Thoracic aorta (tissue), 2 donors: ENCODE measurements at regions not wholly inside any gene's neighbourhood (a gene's known extent, or its start where the extent isn't known, plus 50 kb on each side); places are given as distances from the start of the nearest gene placed in this dataset.

ENCODE experiments used
- ATAC-seq: fragments of 150-250 bp; one replicate; pipeline ENCODE4 v1.8.0; 2017; ENCODE audit warnings: low read depth; ENCODE audit not compliant: insufficient number of reproducible peaks, low FRiP score
- DNase-seq: peaks from one replicate; pipeline ENCODE4 v3.0.0-alpha.2; 2020; ENCODE audit warnings: low spot score
- H3K27ac ChIP-seq, 2 donors: fragments of 200-600 bp; sonication (generic); 1 replicate in 1 of 2; 2 replicates in 1 of 2; pipeline ENCODE4 v1.5.1; 2016; ENCODE audit warnings: mild to moderate bottlenecking in 2 of 2, moderate library complexity in 2 of 2
- H3K27me3 ChIP-seq: fragments of 200-600 bp; sonication (generic); replicated peaks from 2 replicates; pipeline ENCODE4 v1.6.0; 2016; ENCODE audit warnings: mild to moderate bottlenecking; ENCODE audit not compliant: insufficient read depth
- H3K36me3 ChIP-seq: fragments of 200-600 bp; sonication (generic); one replicate; pipeline ENCODE4 v1.5.1; 2016
- H3K4me1 ChIP-seq, 2 donors: fragments of 200-600 bp; sonication (generic); 1 replicate in 1 of 2; 2 replicates in 1 of 2; pipeline versions ENCODE4 v1.5.1 to v1.6.0; 2016; ENCODE audit warnings: low read depth in 2 of 2, mild to moderate bottlenecking in 1 of 2; ENCODE audit not compliant: control insufficient read depth in 1 of 2
- H3K4me3 ChIP-seq: fragments of 200-600 bp; sonication (generic); 2 replicates; pipeline ENCODE4 v1.5.1; 2016; ENCODE audit warnings: mild to moderate bottlenecking
- H3K9me3 ChIP-seq: fragments of 200-600 bp; sonication (generic); 2 replicates; pipeline ENCODE4 v1.5.1; 2016
- TF ChIP-seq, protein P1 (sequence below): fragments of 200-600 bp; sonication (generic); IDR thresholded peaks from one replicate; pipeline ENCODE4 v1.5.1; 2019; ENCODE audit warnings: antibody characterized with exemption

DNA sequence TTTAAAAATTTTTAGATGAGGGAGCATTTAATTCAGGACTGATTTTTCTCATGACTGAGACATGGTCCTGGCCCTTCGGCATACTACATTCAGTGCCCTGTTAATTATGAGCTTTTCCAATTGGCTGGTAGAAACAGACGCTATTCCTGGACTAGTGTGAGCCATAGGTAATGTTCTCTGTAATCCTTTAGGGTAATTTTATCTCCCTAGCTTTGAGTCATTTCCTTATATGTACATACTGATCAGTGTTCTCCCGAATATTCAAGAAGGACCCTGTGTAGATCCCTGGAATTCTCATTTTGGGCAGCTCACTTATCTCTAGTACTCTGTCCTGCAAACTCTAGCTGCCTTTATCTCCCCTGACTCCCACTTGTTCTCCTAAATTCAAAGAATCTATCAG is 92.6 kb upstream of the NPY start:
- no peaks in the 10 kb centered on the region for H3K27me3 ChIP-seq
- H3K27ac ChIP-seq = no peak overlapping the region
- H3K9me3 ChIP-seq = no peaks in the 10 kb centered on the region
- ATAC-seq = no peak
- TF ChIP-seq, protein P1, sequence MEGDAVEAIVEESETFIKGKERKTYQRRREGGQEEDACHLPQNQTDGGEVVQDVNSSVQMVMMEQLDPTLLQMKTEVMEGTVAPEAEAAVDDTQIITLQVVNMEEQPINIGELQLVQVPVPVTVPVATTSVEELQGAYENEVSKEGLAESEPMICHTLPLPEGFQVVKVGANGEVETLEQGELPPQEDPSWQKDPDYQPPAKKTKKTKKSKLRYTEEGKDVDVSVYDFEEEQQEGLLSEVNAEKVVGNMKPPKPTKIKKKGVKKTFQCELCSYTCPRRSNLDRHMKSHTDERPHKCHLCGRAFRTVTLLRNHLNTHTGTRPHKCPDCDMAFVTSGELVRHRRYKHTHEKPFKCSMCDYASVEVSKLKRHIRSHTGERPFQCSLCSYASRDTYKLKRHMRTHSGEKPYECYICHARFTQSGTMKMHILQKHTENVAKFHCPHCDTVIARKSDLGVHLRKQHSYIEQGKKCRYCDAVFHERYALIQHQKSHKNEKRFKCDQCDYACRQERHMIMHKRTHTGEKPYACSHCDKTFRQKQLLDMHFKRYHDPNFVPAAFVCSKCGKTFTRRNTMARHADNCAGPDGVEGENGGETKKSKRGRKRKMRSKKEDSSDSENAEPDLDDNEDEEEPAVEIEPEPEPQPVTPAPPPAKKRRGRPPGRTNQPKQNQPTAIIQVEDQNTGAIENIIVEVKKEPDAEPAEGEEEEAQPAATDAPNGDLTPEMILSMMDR = no peak
- H3K4me3 ChIP-seq = no peak overlapping the region
- H3K4me1 ChIP-seq = no peaks in the 10 kb centered on the region
- H3K36me3 ChIP-seq = no peaks in the 10 kb centered on the region
- no peak for DNase-seq

DNA sequence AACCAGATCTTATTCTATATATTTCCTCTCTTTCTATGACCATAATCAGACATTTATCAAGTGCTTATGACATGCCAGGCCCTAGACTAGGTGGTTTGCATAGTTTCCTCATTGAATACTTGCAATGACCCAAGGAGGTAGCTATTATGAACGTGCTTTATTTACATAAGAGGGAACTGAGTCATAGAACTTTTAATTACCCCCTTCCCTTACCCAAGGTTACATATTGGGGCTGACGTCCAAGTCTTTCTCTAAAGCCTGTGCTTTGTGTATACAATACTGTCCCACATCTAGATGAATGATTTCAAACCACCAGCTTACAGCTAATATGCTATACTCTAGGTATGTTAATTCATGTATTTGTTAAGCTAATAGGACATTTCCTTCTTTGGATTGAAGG is 91.9 kb upstream of the NPY start:
- H3K36me3 ChIP-seq = no peaks in the 10 kb centered on the region

GRCh38 chr7:24192691-24193090 is 91.3 kb upstream of the NPY start:
- Histone ChIP-seq H3K4me3 (no peak overlapping the region), H3K4me1 (no peaks in the 10 kb centered on the region), H3K27ac (no peak overlapping the region), H3K9me3 (no peaks in the 10 kb centered on the region), H3K36me3 (no peaks in the 10 kb centered on the region), H3K27me3 (no peaks in the 10 kb centered on the region)
- TF ChIP-seq, protein P1 = no peak
- no peak for ATAC-seq
- no peak for DNase-seq

More for the DNA sequence above, 91.9 kb upstream of the NPY start:
- Histone ChIP-seq H3K9me3 (no peaks in the 10 kb centered on the region), H3K4me1 (no peaks in the 10 kb centered on the region), H3K27ac (no peak overlapping the region), H3K4me3 (no peak overlapping the region), H3K27me3 (no peaks in the 10 kb centered on the region)
- DNase-seq (no peak), ATAC-seq (no peak)
- TF ChIP-seq, protein P1 = no peak

DNA sequence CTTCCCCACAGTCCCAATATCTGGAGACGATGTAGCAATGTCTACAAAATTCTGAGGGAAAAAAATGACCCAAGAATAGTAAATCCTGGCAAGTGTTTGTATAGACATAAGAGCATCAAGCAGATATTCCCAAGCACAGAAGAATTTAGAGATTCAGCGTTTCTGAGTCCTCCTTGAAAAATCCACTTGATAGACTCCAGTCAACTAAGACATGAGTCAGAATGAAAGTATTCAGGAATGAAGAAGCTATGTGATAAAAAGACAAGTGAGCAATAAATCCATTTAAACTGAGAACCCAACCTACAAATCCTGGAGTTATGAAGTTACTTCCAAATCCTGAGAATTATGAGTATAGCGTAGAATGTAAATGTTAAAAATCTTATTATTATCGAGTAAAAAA is 86.1 kb upstream of the NPY start:
- no peak for DNase-seq
- TF ChIP-seq, protein P1 = no peak
- no peaks in the 10 kb centered on the region for H3K36me3 ChIP-seq
- no peak for ATAC-seq
- H3K27me3 ChIP-seq = no peaks in the 10 kb centered on the region
- H3K4me1 ChIP-seq = no peaks in the 10 kb centered on the region
- H3K9me3 ChIP-seq = no peaks in the 10 kb centered on the region
- no peak overlapping the region for H3K4me3 ChIP-seq
- no peak overlapping the region for H3K27ac ChIP-seq

DNA sequence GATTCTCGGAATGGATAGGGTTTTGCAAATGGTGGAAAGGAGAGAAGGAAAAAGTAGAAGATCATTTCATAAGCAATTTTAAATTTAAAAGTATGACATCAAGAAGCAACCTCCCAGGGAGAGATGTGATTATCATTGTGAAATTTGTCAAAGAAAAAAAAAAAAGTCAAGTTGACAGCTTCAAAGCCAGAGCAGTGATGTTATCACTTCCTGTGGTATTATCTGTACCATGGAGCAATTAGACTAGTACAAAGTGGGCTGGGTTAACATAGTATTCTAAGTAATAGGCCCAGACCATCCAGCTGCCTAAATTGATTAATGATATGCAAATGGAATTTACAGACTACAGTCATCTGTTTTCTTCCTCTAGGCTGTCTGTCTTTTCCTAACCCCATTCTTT is 84.0 kb upstream of the NPY start:
- no peaks in the 10 kb centered on the region for H3K36me3 ChIP-seq
- H3K4me1 ChIP-seq = no peaks in the 10 kb centered on the region
- no peaks in the 10 kb centered on the region for H3K9me3 ChIP-seq
- H3K27ac ChIP-seq = no peak overlapping the region
- ATAC-seq = no peak
- H3K4me3 ChIP-seq = no peak overlapping the region
- DNase-seq = no peak
- no peaks in the 10 kb centered on the region for H3K27me3 ChIP-seq
- TF ChIP-seq, protein P1 = no peak
